ENCODE measurements at regions not wholly inside any gene's neighbourhood (a gene's known extent, or its start where the extent isn't known, plus 50 kb on each side); places are given as distances from the start of the nearest gene placed in this dataset.

- no peak for DNase-seq (ENCODE audit: low spot score)
Observed at GRCh38 chr11:128260398-128260797, 327.0 kb downstream of the ETS1 start.

- no peak for DNase-seq (ENCODE audit: low spot score)
Observed at GRCh38 chr11:128259816-128260215, 327.5 kb downstream of the ETS1 start.

- DNase-seq (ENCODE audit: low spot score): no peak
Observed at GRCh38 chr11:128254941-128255340, 332.4 kb downstream of the ETS1 start.

GRCh38 chr11:128251140-128251539 is 336.2 kb downstream of the ETS1 start:
- no peak for DNase-seq (ENCODE audit: low spot score)

- DNase-seq (ENCODE audit: low spot score): no peak
Observed at GRCh38 chr11:128250482-128250881, 336.9 kb downstream of the ETS1 start.

GRCh38 chr11:128246810-128247594 is 340.4 kb downstream of the ETS1 start:
- no peak for DNase-seq (ENCODE audit: low spot score)

- DNase-seq (ENCODE audit: low spot score): no peak
Observed at GRCh38 chr11:128246364-128246801, 341.0 kb downstream of the ETS1 start.

GRCh38 chr11:128244871-128245270 is 342.5 kb downstream of the ETS1 start:
- no peak for DNase-seq (ENCODE audit: low spot score)

GRCh38 chr11:128242451-128242850 is 344.9 kb downstream of the ETS1 start:
- DNase-seq (ENCODE audit: low spot score): no peak

GRCh38 chr11:128240546-128240945 is 346.8 kb downstream of the ETS1 start:
- DNase-seq (ENCODE audit: low spot score): no peak

GRCh38 chr11:128239306-128239705 is 348.1 kb downstream of the ETS1 start:
- no peak for DNase-seq (ENCODE audit: low spot score)

- DNase-seq (ENCODE audit: low spot score): no peak
Observed at GRCh38 chr11:128238521-128239265, 348.7 kb downstream of the ETS1 start.

GRCh38 chr11:128236506-128237498 is 350.6 kb downstream of the ETS1 start:
- no peak for DNase-seq (ENCODE audit: low spot score)

- peak; percentile 25 for DNase-seq (ENCODE audit: low spot score)
Observed at GRCh38 chr11:128235958-128236357, 351.4 kb downstream of the ETS1 start.

- DNase-seq (ENCODE audit: low spot score): no peak
Observed at GRCh38 chr11:128235426-128235825, 351.9 kb downstream of the ETS1 start.

- no peak for DNase-seq (ENCODE audit: low spot score)
Observed at GRCh38 chr11:128234143-128234542, 353.2 kb downstream of the ETS1 start.

GRCh38 chr11:128232588-128232987 is 354.8 kb downstream of the ETS1 start:
- DNase-seq (ENCODE audit: low spot score): no peak

- no peak for DNase-seq (ENCODE audit: low spot score)
Observed at GRCh38 chr11:128231845-128232410, 355.4 kb downstream of the ETS1 start.

- DNase-seq (ENCODE audit: low spot score): no peak
Observed at GRCh38 chr11:128227466-128227865, 359.9 kb downstream of the ETS1 start.

- no peak for DNase-seq (ENCODE audit: low spot score)
Observed at GRCh38 chr11:128226106-128226716, 361.1 kb downstream of the ETS1 start.

GRCh38 chr11:128222245-128222884 is 365.0 kb downstream of the ETS1 start:
- DNase-seq (ENCODE audit: low spot score): no peak
